SKM-1 treated with dmso at 0.1 percent for 144 hours (cell line): ENCODE measurements at regions not wholly inside any gene's neighbourhood (a gene's known extent, or its start where the extent isn't known, plus 50 kb on each side); places are given as distances from the start of the nearest gene placed in this dataset.

Experiments
- DNase-seq: peaks from one replicate; lab custom pipeline; 2025; ENCODE audit not compliant: unreplicated experiment; lab: John Stamatoyannopoulos, UW

GRCh38 chr9:89765211-89765946, 160.6 kb downstream of the GADD45G start:
- no peak for DNase-seq

DNA sequence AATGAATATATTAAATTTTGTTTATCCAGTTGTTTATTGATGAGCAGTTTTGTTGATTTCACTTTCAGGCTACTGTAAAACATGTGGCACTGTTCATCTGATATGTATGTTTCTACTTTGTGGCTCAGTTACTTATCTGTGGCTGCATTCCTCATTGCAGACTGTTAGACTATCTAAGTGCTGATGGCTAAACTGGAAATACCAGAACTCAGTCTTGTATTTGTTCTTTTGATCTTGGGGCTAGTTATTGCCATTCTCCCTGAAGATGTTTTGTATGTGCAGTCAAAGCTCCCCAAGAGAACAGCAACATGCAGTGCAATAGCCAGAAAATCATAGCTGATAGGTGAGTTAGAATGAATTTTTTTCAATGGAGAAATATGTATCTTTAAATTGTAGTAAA, 162.2 kb downstream of the GADD45G start:
- DNase-seq: no peak

DNA sequence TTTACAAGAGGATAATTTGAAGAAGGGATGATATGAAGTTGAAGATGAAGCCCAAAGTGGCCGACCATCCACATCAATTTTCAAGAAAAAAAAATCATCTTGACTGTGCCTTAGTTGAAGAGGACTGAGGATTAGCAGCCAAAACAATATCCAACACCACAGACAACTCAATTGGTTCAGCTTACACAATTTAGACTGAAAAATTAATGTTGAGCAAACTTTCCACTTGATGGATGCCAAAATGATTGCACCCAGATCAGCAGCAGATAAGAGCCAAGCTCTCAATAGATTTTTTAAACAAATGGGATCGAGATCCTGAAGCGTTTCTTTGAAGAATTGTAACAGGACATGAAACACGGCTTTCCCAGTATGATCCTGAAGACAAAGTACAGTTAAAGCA, 163.2 kb downstream of the GADD45G start:
- DNase-seq: no peak

DNA sequence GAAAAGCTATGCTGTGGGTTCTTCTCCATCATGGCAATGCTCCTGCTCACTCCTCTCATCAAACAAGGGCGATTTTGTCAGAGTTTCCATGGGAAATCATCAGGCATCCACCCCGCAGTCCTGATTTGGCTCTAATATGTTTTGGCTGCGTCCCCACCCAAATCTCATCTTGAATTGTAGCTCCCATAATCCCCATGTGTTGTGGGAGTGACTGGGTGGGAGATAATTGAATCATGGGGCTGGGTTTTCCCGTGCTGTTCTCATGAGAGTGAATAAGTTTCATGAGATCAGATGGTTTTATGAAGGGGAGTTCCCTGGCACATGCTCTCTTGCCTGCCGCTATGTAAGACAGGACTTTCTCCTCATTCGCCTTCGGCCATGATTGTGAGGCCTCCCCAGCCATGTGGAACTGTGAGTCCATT, 163.8 kb downstream of the GADD45G start:
- no peak for DNase-seq

GRCh38 chr9:89770531-89771174, 165.8 kb downstream of the GADD45G start:
- no peak for DNase-seq

DNA sequence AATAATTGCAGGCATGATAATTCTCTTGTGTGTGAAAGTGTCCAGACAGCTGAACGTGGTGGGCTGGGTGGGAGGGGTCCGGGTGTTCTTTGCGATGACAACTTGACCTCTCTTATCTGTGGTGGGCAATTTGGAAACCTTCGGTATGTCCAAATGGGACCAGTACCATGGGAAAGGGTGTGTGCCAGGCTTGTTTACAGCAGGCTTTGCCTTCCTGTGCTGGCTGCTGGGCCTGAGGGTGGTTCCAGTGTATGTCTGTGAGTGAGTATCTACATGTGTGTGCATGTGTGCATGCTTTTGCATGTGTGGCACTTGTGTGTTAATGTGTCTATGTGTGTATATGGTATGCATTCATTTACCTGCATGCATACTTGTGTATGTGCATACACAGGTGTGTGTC, 166.4 kb downstream of the GADD45G start:
- DNase-seq: no peak

GRCh38 chr9:89773170-89773569, 168.4 kb downstream of the GADD45G start:
- no peak for DNase-seq

DNA sequence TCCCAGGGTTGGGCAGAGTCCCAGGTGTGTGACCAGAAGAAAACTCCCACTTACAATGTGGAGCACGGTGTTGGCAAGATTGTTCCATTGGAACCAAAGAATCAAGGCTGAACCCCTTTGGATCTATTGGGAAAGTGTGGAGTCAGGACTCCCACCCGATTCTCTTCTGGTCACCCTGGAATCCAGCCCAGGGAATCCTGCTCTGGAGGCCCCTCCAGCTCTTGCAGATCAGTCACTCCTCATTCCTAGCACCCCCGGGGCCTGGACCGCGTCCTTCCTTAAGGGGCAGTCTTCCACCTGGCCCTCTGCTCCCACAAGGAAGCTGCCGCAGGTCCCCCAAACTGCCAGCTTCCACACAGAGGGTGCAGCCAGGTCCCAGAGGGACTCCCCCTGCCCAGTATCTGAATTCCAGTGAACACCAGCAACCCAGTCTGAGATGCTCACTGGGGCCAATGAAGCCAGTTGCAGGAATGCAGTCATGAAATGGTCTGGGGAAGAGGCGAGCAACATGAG, 170.1 kb downstream of the GADD45G start:
- DNase-seq: no peak

- no peak for DNase-seq
These were observed 170.8 kb downstream of the GADD45G start for GRCh38 chr9:89775641-89776040.

DNA sequence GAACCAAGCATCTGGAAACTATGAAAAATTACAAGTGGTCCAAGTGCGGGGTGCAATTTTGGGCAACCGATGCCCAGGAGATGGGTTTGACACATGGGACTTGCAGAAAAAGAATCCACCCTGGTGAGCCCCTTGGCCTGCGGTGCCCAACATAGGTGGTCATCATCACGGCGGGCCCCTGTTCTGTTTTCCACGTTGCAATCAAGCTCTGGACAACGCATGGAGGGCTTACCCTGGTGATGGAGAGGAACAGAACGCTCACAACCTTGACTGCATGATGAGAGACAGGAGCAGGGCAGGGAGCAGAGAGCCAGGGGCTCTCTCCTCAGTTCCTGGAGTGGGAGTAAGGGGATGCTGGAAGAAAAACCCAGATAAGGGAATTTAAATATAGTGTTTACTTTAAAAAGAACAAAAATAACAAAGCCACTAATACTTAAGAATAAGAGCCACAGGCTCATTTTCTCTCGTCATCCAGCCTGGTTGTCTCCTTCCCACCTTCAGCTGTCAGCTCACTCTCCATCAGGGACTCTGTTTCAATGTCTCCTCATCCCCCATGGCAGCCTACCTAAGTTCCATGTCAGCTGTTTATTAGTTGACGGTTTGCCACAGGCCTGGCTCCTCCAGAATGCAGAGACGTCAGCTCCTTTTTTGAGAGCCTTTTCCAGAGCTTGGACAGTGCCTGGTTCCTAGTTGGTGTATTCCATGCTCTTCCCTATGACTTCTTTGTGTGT, 172.1 kb downstream of the GADD45G start:
- DNase-seq: no peak

DNA sequence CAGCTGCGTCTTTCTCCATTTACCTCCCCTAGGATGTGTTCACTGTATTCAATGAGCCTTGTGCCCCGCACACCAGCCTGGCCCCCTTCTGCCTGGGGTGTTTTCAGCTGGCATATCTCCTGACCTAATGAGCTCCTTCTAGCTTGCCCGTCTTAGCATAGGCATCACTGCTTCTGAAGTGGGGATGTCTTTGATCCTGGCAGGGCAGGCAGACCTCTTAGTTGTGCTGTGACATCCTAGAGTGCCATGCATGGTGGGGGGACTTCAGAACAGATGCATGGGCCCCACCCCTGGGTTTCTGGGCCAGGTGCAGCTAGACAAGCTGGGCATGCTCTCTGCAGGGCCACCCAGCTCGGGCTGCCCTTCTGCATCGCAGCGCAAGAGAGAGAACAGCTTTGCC, 172.7 kb downstream of the GADD45G start:
- DNase-seq: no peak

DNA sequence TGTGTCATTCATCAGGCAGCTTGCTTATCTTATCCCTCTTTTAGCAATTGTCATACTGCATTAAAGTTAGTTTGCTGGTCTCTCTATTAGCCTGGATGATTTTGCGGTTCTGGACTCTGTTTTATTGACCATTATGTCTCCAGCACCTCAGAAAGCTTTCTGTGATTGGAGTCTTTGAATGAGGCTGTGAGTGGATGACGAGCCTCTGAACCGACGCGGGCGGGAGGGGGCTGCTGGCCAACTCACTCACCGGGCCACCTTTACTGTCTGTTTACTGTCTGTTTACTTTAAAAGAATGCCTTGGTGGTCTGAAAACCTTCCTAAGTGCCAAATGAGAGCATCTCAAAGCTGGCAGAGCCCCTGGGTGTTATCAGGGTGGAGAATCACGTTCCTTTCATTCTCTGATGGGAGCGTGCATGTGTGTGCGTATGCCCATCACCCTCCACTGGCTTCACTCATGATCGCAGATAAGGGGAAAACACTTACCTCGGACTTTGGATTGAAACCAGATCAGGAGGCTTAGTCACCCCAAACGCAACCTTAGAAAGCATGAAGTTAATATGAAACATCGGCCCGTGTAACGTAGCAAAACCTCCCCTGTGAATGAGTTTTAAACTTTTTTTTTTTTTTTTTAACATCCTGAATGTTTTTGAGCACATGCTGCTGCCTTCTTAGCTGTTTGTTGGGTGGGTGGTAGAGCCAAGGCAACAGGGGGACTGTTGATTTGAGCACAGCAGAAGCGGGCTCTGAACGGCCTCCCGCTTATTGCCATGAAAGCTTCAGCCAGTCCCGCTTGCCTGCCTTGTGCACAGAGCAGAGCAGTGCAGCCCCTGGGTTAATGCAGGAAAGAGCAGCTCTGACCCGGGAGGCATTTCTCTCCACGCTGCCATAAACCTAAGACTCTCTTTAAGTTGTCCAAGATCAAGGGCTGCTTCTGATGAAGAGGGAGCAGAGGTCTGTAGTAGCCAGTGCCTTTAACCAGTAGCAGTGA, 173.6 kb downstream of the GADD45G start:
- DNase-seq: no peak

DNA sequence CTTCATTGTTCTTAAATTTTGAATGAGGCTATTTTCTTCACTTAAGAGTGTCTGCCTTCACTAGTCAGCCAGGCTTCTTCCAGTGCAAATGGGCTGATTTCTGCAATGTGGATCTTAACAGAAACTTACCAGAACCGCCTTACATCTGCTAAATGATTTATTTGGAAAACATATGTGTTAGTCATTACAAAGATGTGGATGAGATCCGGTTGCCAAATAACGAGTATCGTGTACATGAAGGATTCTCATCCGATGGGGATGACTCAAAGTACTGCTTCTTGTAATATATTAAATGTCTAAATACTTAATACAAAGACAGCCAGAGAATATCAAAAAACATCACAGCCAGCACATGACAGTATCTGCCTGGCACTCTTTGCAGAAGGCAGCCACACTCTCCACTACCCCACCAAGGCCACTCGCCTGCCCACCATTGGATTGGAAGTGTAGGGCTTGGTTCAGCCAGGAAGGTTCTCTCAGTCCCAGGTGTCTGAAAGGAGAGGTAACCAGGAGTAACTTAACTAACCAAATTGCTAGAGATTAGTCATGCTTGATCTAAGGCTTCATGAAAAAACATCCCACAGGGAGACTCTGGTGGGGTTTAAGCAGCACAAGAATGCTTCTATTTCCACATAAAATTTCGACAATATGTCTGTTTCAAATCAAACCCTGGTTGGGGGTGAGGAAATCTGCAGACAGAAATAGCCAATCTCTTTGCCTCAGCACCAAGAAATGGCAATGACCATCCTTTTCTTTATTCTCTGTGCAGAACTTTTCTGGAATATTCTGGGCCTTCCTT, 174.8 kb downstream of the GADD45G start:
- DNase-seq: no peak

DNA sequence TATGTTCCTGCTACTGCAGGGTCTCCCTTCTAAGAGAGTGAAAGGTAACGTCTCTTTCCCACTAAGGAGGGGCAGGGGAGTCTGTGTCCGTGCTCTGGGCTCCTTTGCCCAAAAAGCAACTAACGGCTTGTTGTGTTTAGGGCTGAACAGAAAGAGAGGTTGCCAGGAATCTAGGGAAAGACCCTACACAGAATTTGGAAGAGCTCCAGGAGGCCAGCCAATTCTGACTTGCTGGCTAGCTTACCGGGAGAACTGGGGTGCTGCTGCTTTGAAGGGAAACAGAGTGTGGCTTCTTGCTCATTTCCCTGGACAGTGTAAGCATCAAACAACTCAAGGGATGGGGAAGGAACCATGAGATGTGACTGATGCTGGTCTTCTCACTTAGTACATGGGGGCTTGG, 176.1 kb downstream of the GADD45G start:
- DNase-seq: no peak

DNA sequence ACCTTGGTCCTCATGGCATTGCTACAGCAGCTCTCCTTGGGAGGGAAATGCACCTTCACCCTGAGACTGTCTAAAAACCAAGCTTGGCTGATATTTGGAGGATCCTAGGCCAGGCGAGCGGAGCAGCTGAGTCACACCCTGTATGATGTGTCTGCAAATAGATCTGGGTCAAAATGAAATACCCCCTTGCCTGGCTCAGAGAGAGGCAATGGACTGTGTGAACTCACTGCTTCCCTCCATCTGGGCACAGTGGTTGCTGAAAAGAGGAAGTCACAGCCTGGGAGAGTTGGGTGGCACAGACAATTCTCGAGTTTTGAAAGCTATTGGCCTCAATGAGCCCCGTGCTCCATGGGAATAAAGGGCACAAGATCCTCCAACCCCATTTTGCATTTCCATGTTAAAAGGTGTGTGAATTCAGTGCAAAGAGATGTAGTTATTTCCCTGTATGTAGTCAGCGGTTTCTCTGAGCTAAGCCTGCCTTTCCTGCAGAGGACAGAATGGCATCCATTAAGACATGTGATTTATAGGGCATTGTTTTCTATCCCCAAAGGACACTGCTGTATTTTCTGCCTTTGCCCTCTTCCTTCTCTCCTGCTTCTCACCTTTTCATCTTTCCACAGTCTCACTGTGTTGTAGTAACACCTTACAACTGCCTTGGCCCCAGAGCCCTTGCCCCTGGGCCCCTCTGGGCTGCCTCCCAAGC, 177.2 kb downstream of the GADD45G start:
- DNase-seq: peak; percentile 61

GRCh38 chr9:89786655-89787054, 181.8 kb downstream of the GADD45G start:
- DNase-seq: peak; percentile 26

DNA sequence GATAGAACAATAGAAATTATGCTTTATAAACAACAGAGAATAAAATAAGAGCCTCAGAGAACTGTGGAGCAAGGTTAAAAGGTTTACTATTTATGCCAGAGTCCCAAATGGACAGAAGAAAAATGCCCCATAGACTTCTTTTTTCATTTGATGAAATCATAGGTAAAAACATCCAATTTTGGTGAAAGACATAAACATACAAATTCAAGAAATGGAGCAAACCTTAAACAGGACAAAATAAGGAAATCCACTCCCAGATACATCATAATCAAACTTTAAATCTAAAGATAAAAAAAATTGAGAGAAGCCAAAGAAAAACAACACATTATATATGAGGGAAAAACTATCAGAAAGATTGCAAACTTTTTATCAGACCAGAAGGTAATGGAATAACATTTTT, 182.8 kb downstream of the GADD45G start:
- no peak for DNase-seq

DNA sequence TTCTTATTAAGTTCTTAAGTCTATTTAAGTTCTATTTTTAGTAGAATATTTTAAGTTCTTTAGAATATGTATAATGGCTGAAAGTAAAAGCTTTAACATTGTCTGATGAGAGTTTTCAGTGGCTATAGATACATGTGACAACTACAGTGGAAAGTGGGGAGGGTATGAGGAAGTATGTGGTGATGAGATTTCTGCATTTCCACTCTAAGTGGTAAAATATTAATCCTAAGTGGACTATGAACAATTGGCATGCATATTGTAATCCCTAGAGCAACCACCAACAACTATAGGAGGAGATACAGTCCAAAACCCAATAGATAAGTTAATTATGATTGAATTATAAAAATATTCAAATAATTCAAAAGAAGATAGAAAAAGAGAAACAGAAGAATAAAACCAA, 183.6 kb downstream of the GADD45G start:
- no peak for DNase-seq

DNA sequence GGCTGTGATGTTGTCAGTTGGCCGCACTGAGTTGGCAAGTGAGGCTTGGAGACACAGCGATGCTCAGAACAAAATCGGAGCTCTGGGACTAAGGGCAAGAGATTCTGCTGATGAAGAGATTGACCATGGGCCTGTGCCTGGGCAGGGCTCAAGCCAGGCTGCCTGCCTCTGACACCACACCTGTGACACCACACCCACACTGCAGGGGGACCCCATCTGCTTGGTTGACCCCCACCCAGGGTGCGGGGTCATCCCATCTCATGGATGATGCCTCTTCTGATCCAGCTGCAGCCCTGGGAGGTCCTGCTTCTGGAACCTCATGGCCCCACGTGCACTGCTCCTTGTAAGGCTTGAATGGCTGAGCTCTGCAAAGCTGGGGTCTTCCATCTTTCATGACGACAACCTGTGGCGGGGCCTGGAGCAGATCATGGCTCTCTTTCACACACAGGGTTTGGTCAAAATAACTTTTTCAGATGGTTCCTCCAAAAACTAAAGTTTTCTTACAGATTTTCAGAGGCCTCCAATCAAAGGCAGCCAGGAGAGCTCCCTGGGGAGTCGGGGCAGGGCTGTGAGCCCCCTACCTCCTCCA, 185.2 kb downstream of the GADD45G start:
- no peak for DNase-seq
